A549 (cell line): ENCODE measurements at regions not wholly inside any gene's neighbourhood (a gene's known extent, or its start where the extent isn't known, plus 50 kb on each side); places are given as distances from the start of the nearest gene placed in this dataset.
"Not testable (repeated sequence)": the region's sequence is repeated elsewhere in the genome, so short reads cannot be mapped to it uniquely, and the experiment has no call there.

Experiments
- ATAC-seq, 2 experiments: fragments of 200-7000 bp in 1 of 2; fragments of >200 bp in 1 of 2; cut with Nextera tagmentation in 1 of 2; cut with Tn5 transposase in 1 of 2; 3 replicates each; pipeline versions ENCODE4 v1.8.0 to v1.9.1; 2018 to 2020; ENCODE audit warnings: mild to moderate bottlenecking in 1 of 2, moderate library complexity in 1 of 2
- CTCF ChIA-PET: fragments of 300-600 bp; sonication (Branson Sonifier 250); formaldehyde crosslinking; extraction: SDS; loops from one replicate; lab custom pipeline; 2021; ENCODE audit warnings: antibody characterized with exemption, inconsistent platforms; lab: Yijun Ruan, JAX
- POLR2A ChIA-PET: fragments of 350-600 bp; formaldehyde crosslinking; extraction: SDS; loops from one replicate; lab custom pipeline; 2021; ENCODE audit warnings: antibody characterized with exemption, inconsistent platforms; lab: Yijun Ruan, JAX
- DNase-seq, 2 experiments: peaks; one replicate each; pipeline versions ENCODE4 v3.0.0 to v3.0.0-alpha.2; 2011 to 2016; ENCODE audit warnings: low read depth in 1 of 2, low spot score in 1 of 2
- FAIRE-seq: peaks from 2 replicates; lab custom pipeline; 2011; peaks lifted over from hg19 to GRCh38; lab: Jason Lieb, UNC
- H3K27ac ChIP-seq, 2 experiments: fragments of >200 bp; sonication (Bioruptor Twin); formaldehyde crosslinking; 3 replicates each; pipeline ENCODE4 v1.5.1; 2016 to 2017
- H3K4me1 ChIP-seq: fragments of >200 bp; sonication (Bioruptor Twin); formaldehyde crosslinking; 3 replicates; pipeline ENCODE4 v1.6.1; 2016
- H3K4me2 ChIP-seq: fragments of >200 bp; sonication (Bioruptor Twin); formaldehyde crosslinking; 3 replicates; pipeline ENCODE4 v1.6.1; 2016
- H3K4me3 ChIP-seq: fragments of >200 bp; sonication (Bioruptor Twin); formaldehyde crosslinking; 3 replicates; pipeline ENCODE4 v1.5.1; 2016
- H3K9me3 ChIP-seq: fragments of >200 bp; sonication (Bioruptor Twin); formaldehyde crosslinking; 3 replicates; pipeline ENCODE4 v1.6.1; 2016
- MAFK ChIP-seq: fragments of 450-650 bp; IDR thresholded peaks from 2 replicates; pipeline ENCODE4 v1.6.1; 2014; ENCODE audit not compliant: partially characterized antibody
- NFE2L2 ChIP-seq: fragments of 150-350 bp; conservative IDR thresholded peaks from 2 replicates; pipeline ENCODE4 v1.6.1; 2014; ENCODE audit warnings: low read length
- TP53 ChIP-seq: fragments of 250-450 bp; sonication (Bioruptor Pico); IDR thresholded peaks from 2 replicates; pipeline ENCODE4 v1.5.0; 2021; ENCODE audit warnings: mild to moderate bottlenecking, moderate library complexity
- WGBS: methylation state at CpG from one replicate; pipeline ENCODE4 v1.1.6; 2017; ENCODE audit errors: missing lambda C conversion rate; 5-methylcytosine and 5-hydroxymethylcytosine counted together

DNA sequence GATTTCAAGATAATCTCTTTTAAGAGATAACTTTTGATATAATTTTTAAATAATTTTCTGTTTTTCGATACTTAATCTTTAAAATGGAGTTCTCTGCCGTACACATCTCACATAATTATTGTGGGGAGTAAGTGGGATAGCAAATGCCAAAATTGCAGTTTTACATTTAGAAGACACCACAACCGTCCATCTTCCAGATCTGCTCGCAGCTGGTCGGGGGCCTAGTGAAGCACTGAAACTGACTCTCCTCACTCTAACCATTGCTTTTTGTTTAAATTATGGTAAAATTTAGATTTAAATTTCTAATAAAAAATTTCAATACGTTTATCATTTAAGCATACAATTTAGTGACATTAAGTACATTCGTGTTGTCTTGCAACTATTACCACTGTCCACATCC is 94.2 kb downstream of the PRR15 start:
- no peak for ATAC-seq
- ChIA-PET CTCF (no interaction called here), POLR2A (no interaction called here)
- 88% methylated on average over 7 of the region's 7 CpGs for WGBS
- TF ChIP-seq NFE2L2 (no peak), TP53 (no peak)
- Histone ChIP-seq H3K4me1 (peaks cover 2% of the 10 kb centered on the region; the same call in 1 of the 3 replicates), H3K9me3 (no peaks in the 10 kb centered on the region), H3K27ac (no peak overlapping the region), H3K4me3 (no peak overlapping the region), H3K4me2 (no peak overlapping the region)
- FAIRE-seq, result no peak
- DNase-seq, result no peak

DNA sequence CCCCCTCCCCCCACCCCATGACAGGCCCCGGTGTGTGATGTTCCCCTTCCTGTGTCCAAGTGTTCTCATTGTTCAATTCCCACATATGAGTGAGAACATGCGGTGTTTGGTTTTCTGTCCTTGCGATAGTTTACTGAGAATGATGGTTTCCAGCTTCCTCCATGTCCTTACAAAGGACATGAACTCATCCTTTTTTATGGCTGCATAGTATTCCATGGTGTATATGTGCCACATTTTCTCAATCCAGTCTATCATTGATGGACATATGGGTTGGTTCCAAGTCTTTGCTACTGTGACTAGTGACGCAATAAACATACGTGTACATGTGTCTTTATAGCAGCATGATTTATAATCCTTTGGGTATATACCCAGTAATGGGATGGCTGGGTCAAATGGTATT is 95.6 kb downstream of the PRR15 start:
- FAIRE-seq, H3K4me1 ChIP-seq, H3K4me2 ChIP-seq, DNase-seq, H3K9me3 ChIP-seq, H3K27ac ChIP-seq, POLR2A ChIA-PET, H3K4me3 ChIP-seq, ATAC-seq: not testable (repeated sequence)
- 95% methylated on average over 5 of the region's 5 CpGs for WGBS
- CTCF ChIA-PET, result interaction anchor here (0.6 kb wide), 1 partner anchor 23 kb away, joined by 3 read pairs; no protein-coding TSS in a partner anchor

DNA sequence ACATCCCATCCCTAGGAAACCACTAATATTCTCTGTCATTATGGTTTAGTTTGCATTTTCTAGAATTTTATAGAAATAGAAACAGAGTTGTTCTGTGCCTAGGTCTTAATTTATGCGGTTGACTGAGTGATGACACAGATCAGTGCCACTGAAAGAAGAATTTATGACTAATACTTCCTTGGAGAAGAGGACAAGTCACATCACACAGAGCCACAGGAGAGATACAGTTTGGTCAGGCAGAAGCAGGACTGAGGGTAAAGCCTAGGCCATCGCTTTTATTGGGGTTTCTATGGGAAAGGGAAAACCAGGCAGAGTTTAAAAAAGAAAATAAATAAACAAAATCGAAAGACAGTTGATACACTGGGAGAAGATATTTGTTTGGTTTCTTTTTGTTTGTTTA is 99.3 kb downstream of the PRR15 start:
- H3K4me2 ChIP-seq, H3K27ac ChIP-seq, POLR2A ChIA-PET, FAIRE-seq, H3K4me1 ChIP-seq, H3K9me3 ChIP-seq, H3K4me3 ChIP-seq, CTCF ChIA-PET: not testable (repeated sequence)
- 51% methylated on average over 3 of the region's 3 CpGs for WGBS
- 0 out of 6 replicates have a peak, but pooled peaks of 1 of the 2 experiments have one; percentile 39 for ATAC-seq
- peak in 1 of 2 experiments; percentile 8 for DNase-seq

- H3K4me1 ChIP-seq, CTCF ChIA-PET, POLR2A ChIA-PET, ATAC-seq, H3K4me2 ChIP-seq, H3K4me3 ChIP-seq, FAIRE-seq, H3K27ac ChIP-seq, DNase-seq, H3K9me3 ChIP-seq: not testable (repeated sequence)
- 85% methylated on average over 1 of the region's 1 CpG for WGBS
Observed at GRCh38 chr7:29664999-29665398, 101.4 kb downstream of the PRR15 start.

DNA sequence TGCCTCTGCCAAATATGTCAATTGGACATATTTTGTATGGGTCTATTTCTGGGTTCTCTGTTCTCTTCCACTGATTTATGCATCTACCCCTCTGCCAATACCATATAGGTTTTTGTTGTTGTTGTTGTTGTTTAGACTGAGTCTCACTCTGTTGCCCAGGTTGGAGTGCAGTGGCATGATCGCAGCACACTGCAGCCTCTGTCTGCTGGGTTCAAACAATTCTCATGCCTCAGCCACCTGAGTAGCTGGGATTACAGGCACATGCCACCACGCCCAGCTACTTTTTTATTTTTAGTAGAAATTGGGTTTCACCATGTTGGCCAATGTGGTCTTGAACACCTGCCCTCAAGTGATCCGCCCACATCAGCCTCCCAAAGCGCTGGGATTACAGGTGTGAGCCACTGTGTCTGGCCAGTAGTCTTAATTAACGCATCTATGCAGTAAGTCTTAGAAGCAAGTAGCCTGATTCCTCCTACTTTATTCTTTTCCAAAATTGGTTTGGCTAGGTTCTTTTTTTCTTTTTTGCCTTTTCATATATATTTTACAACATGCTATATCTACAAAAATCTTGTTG is 103.5 kb downstream of the PRR15 start:
- 94% methylated on average over 5 of the region's 5 CpGs for WGBS
- ATAC-seq, POLR2A ChIA-PET, CTCF ChIA-PET, H3K4me1 ChIP-seq, DNase-seq, H3K4me2 ChIP-seq, H3K27ac ChIP-seq, H3K4me3 ChIP-seq, FAIRE-seq, H3K9me3 ChIP-seq: not testable (repeated sequence)

DNA sequence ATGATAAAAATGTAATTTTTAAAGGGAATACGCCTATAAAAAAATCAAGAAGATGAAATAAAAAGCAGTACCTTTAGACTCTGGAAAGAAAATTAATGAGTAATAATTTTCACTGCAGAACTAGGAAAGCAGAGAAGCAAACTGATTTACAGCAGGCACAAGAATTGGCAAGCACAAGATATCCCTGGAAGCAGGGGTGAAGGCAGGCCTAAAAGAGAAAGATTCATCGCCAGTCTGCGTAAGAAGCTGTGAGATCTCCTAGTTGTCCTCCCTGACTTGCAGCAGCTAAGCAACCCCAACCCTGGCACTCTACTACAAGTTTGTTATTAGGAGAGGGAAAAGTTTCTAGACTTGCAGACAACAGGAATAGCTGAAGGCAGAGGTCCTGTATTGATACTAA is 107.7 kb downstream of the PRR15 start:
- H3K4me1 ChIP-seq, ATAC-seq, POLR2A ChIA-PET, DNase-seq, FAIRE-seq, H3K9me3 ChIP-seq, H3K4me2 ChIP-seq, H3K4me3 ChIP-seq, H3K27ac ChIP-seq: not testable (repeated sequence)
- 98% methylated on average over 3 of the region's 3 CpGs for WGBS
- CTCF ChIA-PET, result interaction anchor here (0.7 kb wide), 1 partner anchor 35 kb away, joined by 3 read pairs; no protein-coding TSS in a partner anchor

DNA sequence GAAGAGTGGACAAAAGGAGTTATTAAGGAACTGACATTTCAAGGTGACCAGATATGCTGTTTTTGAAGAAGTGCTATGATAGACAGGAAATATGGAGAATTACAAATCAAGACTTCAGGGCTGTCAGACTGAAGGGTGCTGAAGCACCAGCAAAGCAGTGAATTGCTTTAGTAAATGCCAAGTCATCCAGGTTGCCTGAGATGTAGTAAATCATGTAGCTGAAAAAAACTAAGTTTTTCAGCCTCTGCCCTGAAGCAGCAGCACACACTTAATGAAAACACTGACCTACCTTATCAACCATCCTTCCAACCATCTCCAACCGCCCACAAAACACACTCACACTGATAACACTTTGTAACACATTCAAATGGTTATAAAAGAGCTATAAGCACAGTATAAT is 110.0 kb downstream of the PRR15 start:
- FAIRE-seq, H3K9me3 ChIP-seq, H3K4me1 ChIP-seq, DNase-seq, CTCF ChIA-PET, POLR2A ChIA-PET, H3K4me3 ChIP-seq, H3K4me2 ChIP-seq, H3K27ac ChIP-seq: not testable (repeated sequence)
- peak; percentile 28 for TF ChIP-seq MAFK
- WGBS, result 97% methylated on average over 1 of the region's 1 CpG
- peak in 1 of 2 experiments; percentile 13; a peak in 1 of 6 replicates for ATAC-seq

DNA sequence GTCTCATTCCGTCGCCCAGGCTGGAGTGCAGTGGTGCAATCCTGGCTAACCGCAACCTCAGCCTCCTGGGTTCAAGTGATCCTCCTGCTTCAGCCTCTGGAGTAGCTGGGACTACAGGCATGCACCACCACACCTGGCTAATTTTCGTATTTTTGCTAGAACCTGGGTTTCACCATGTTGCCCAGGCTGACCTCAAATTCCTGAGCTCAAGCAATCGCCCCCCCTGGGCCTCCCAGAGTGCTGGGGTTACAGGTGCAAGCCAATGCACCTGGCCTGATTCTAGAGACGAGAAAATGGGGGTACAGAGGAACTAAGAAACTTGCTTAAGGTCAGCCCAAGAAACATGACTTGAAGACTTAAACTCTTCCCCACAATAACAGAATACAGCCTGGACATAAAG is 111.0 kb downstream of the PRR15 start:
- H3K9me3 ChIP-seq, H3K4me1 ChIP-seq, CTCF ChIA-PET, ATAC-seq, DNase-seq, FAIRE-seq, POLR2A ChIA-PET, H3K4me2 ChIP-seq, H3K27ac ChIP-seq, H3K4me3 ChIP-seq: not testable (repeated sequence)
- 88% methylated on average over 3 of the region's 6 CpGs for WGBS

DNA sequence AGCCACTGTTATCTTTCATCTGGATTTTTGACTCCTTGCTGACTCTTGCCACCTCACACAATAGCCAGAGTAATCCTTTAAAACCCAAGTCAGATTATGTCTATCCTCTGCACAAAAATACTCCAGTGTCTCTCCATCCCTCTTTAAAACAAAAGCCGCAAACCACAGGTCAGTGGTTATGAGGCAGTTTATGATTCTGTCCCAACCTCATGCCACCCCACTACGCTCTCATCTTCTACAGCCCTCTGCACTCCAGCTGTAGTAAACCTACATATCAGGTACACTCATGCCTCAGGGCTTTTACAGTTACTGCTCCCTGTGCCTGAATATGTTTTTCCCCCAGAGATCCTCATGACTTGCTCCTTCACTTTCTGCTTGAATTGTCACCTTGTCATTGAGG is 113.6 kb downstream of the PRR15 start:
- FAIRE-seq, ATAC-seq: not testable (repeated sequence)
- 98% methylated on average over 2 of the region's 2 CpGs for WGBS

GRCh38 chr7:29679963-29680362 is 116.3 kb downstream of the PRR15 start:
- H3K4me2 ChIP-seq, H3K9me3 ChIP-seq, FAIRE-seq, ATAC-seq, DNase-seq, H3K4me3 ChIP-seq, H3K4me1 ChIP-seq, POLR2A ChIA-PET, CTCF ChIA-PET, H3K27ac ChIP-seq: not testable (repeated sequence)
- 96% methylated on average over 2 of the region's 2 CpGs for WGBS

More for the DNA sequence above, 113.6 kb downstream of the PRR15 start:
- H3K27ac ChIP-seq, H3K4me1 ChIP-seq, H3K4me3 ChIP-seq, H3K4me2 ChIP-seq, CTCF ChIA-PET, DNase-seq, H3K9me3 ChIP-seq, POLR2A ChIA-PET: not testable (repeated sequence)

- H3K4me1 ChIP-seq, POLR2A ChIA-PET, H3K4me3 ChIP-seq, ATAC-seq, H3K27ac ChIP-seq, DNase-seq, H3K9me3 ChIP-seq, H3K4me2 ChIP-seq, CTCF ChIA-PET, FAIRE-seq: not testable (repeated sequence)
- WGBS, result 88% methylated on average over 2 of the region's 2 CpGs
Observed at GRCh38 chr7:29680601-29681000, 117.0 kb downstream of the PRR15 start.
